AG09309 (cell line): ENCODE measurements at regions not wholly inside any gene's neighbourhood (a gene's known extent, or its start where the extent isn't known, plus 50 kb on each side); places are given as distances from the start of the nearest gene placed in this dataset.

ENCODE experiments used
- DNase-seq: peaks from one replicate; pipeline ENCODE4 v3.0.0-alpha.2; 2010; ENCODE audit warnings: low read depth
- H3K4me3 ChIP-seq: 2 replicates; pipeline ENCODE4 v1.5.1; 2011; ENCODE audit warnings: mild to moderate bottlenecking, low read depth, low read length, moderate library complexity; ENCODE audit not compliant: control insufficient read depth
- CTCF ChIP-seq: IDR thresholded peaks from 2 replicates; pipeline ENCODE4 v1.5.1; 2011; ENCODE audit warnings: mild to moderate bottlenecking, low read depth, low read length, inconsistent platforms; ENCODE audit not compliant: insufficient read depth, control insufficient read depth; ENCODE audit errors: missing control alignments

- DNase-seq: no peak
- TF ChIP-seq CTCF: no peak
- no peak overlapping the region for H3K4me3 ChIP-seq
These were observed 2337.6 kb downstream of the PCDH7 start for GRCh38 chr4:33057736-33058135.

GRCh38 chr4:33058998-33059397 is 2338.8 kb downstream of the PCDH7 start:
- no peak for DNase-seq
- no peak overlapping the region for H3K4me3 ChIP-seq
- TF ChIP-seq CTCF: no peak

GRCh38 chr4:33060674-33061542 is 2340.7 kb downstream of the PCDH7 start:
- DNase-seq: no peak
- H3K4me3 ChIP-seq: no peak overlapping the region
- TF ChIP-seq CTCF: peak; percentile 80

GRCh38 chr4:33061727-33062126 is 2341.6 kb downstream of the PCDH7 start:
- DNase-seq: no peak
- TF ChIP-seq CTCF: no peak
- no peak overlapping the region for H3K4me3 ChIP-seq

- no peak for TF ChIP-seq CTCF
- no peak overlapping the region for H3K4me3 ChIP-seq
- DNase-seq: no peak
These were observed 2342.1 kb downstream of the PCDH7 start for GRCh38 chr4:33062155-33062806.

- peak; percentile 60 for DNase-seq
- TF ChIP-seq CTCF: no peak
These were observed 2343.1 kb downstream of the PCDH7 start for GRCh38 chr4:33063241-33063640.

More at GRCh38 chr4:33063241-33063640, 2343.1 kb downstream of the PCDH7 start:
- H3K4me3 ChIP-seq: no peak overlapping the region
